HuH-7 (cell line): ENCODE measurements at regions not wholly inside any gene's neighbourhood (a gene's known extent, or its start where the extent isn't known, plus 50 kb on each side); places are given as distances from the start of the nearest gene placed in this dataset.

Experiments used
- DNase-seq: peaks from one replicate; pipeline ENCODE4 v3.0.0; 2011; ENCODE audit warnings: low spot score

GRCh38 chr6:77403424-77403823 is 59.9 kb downstream of the HTR1B start:
- DNase-seq, result no peak

- DNase-seq, result no peak
These were observed 62.1 kb downstream of the HTR1B start for GRCh38 chr6:77401231-77401630.

GRCh38 chr6:77397561-77397960 is 65.7 kb downstream of the HTR1B start:
- DNase-seq, result no peak

GRCh38 chr6:77389402-77389801 is 73.9 kb downstream of the HTR1B start:
- DNase-seq, result no peak

- no peak for DNase-seq
These were observed 80.3 kb downstream of the HTR1B start for GRCh38 chr6:77383026-77383425.

- DNase-seq, result no peak
These were observed 89.3 kb downstream of the HTR1B start for GRCh38 chr6:77373955-77374354.

- no peak for DNase-seq
These were observed 91.5 kb downstream of the HTR1B start for GRCh38 chr6:77371748-77372147.

- no peak for DNase-seq
These were observed 94.5 kb downstream of the HTR1B start for GRCh38 chr6:77368660-77369313.

- no peak for DNase-seq
These were observed 96.5 kb downstream of the HTR1B start for GRCh38 chr6:77366798-77367197.

GRCh38 chr6:77363702-77364101 is 99.6 kb downstream of the HTR1B start:
- no peak for DNase-seq

GRCh38 chr6:77362055-77362454 is 101.2 kb downstream of the HTR1B start:
- no peak for DNase-seq

- DNase-seq, result no peak
These were observed 102.3 kb downstream of the HTR1B start for GRCh38 chr6:77361018-77361417.

GRCh38 chr6:77356821-77357220 is 106.5 kb downstream of the HTR1B start:
- DNase-seq, result no peak

GRCh38 chr6:77354581-77354980 is 108.7 kb downstream of the HTR1B start:
- no peak for DNase-seq

GRCh38 chr6:77353129-77353528 is 110.2 kb downstream of the HTR1B start:
- no peak for DNase-seq

- DNase-seq, result no peak
These were observed 122.0 kb downstream of the HTR1B start for GRCh38 chr6:77341058-77341986.

- DNase-seq, result no peak
These were observed 123.0 kb downstream of the HTR1B start for GRCh38 chr6:77340331-77340730.

- no peak for DNase-seq
These were observed 123.4 kb downstream of the HTR1B start for GRCh38 chr6:77339926-77340325.

- DNase-seq, result no peak
These were observed 125.9 kb downstream of the HTR1B start for GRCh38 chr6:77337392-77337791.

GRCh38 chr6:77334093-77334492 is 129.2 kb downstream of the HTR1B start:
- DNase-seq, result no peak

GRCh38 chr6:77332915-77333623 is 130.2 kb downstream of the HTR1B start:
- no peak for DNase-seq

- DNase-seq, result no peak
These were observed 136.6 kb downstream of the HTR1B start for GRCh38 chr6:77326711-77327110.

GRCh38 chr6:77326029-77326428 is 137.3 kb downstream of the HTR1B start:
- no peak for DNase-seq
